GM12892 (cell line): ENCODE measurements at regions not wholly inside any gene's neighbourhood (a gene's known extent, or its start where the extent isn't known, plus 50 kb on each side); places are given as distances from the start of the nearest gene placed in this dataset.

Experiments used
- POLR2A ChIP-seq: IDR thresholded peaks from 2 replicates; pipeline ENCODE4 v1.6.1; 2011; ENCODE audit warnings: low read depth, low read length, control low read depth
- POLR2AphosphoS5 ChIP-seq: IDR thresholded peaks from 2 replicates; pipeline ENCODE4 v1.6.1; 2011; ENCODE audit warnings: low read depth, low read length, control low read depth

- TF ChIP-seq POLR2AphosphoS5, result no peak
- no peak for TF ChIP-seq POLR2A
Observed at GRCh38 chr1:87754139-87754538, 425.5 kb downstream of the LMO4 start.
